ENCODE measurements at regions not wholly inside any gene's neighbourhood (a gene's known extent, or its start where the extent isn't known, plus 50 kb on each side); places are given as distances from the start of the nearest gene placed in this dataset.

DNA sequence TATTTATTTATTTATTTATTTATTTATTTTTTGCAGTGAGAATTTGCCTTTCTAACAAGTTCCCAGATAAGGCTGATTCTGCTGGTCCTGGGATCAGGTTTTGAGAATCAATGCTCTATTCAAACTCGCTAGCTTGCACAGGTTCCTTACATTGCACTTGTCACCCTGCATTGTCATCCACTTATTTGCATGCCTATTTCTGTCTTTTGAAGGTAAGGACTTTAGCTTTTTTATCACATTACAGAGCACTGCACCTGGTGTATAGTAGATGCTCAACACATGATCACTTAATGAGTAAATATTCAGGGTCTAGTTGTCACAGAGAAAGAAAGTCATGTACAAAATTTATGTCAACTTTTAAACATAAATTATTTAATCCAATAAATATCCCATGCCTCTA, 219.7 kb upstream of the BTG1 start:
- no peak for DNase-seq

DNA sequence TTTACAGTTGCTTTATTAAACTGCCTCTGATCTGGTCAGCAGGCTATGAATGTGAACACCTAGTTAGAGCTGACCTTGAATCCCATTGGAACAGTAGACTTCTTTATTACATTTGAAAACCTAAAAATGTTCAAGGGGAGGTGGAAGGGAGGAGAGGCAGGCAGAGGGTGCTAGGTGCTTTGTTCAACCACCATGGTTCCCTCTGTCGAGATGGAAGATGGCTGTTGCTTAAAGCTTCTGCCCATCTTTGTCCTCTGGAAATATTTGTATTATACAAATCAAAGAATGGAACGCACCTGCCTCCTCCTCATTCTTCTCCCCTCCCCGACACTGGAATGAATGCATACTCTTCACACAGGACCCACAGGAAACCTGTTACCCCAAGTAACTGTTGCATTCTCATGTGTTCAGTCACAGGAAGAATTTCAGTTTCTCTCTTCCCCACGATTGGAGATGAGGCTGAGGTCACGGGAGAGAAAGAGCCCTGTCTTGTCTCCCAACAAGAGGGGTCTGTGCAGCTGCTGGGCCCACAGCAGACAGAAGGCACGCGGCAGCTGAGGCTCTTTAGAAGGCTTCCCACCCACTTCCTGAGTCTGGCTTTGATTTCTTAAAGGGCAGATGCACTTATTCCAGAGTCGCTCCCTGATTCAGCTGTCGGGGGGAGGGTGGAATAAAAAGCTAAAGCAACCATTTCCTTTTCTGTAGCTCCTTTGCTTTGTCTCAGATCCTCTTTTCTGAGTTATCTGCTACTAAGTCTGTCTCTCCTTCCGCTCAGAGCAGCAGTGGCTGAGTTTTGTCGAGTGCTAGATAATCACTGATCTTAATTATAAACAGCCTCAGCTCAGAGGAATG, 217.9 kb upstream of the BTG1 start:
- DNase-seq, result peak in 39 of 56 donors; percentile 2 to 73 (median 16)

DNA sequence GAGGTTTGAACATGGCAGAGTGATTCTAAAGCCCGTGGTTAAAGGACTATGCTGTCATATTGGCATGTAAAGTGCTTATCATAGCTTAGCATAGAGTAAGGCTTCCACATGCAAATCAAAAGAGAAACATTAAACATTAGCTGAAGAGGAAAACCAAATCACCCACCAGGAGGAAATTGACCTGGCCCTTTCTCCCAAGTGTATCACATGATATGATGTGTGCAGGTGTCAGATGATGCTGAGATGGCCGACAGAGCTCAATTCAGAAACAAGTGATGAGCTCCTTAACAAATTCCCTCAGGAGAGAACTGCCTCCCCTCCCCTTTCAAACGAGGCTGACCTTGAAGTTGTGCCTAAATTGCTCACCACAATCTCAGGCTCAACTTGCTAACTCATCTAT, 217.1 kb upstream of the BTG1 start:
- peak in 1 of 56 donors; percentile 3 for DNase-seq

GRCh38 chr12:92362126-92362525, 216.5 kb upstream of the BTG1 start:
- DNase-seq, result no peak

- no peak for DNase-seq
These were observed 214.9 kb upstream of the BTG1 start for GRCh38 chr12:92360543-92360942.

DNA sequence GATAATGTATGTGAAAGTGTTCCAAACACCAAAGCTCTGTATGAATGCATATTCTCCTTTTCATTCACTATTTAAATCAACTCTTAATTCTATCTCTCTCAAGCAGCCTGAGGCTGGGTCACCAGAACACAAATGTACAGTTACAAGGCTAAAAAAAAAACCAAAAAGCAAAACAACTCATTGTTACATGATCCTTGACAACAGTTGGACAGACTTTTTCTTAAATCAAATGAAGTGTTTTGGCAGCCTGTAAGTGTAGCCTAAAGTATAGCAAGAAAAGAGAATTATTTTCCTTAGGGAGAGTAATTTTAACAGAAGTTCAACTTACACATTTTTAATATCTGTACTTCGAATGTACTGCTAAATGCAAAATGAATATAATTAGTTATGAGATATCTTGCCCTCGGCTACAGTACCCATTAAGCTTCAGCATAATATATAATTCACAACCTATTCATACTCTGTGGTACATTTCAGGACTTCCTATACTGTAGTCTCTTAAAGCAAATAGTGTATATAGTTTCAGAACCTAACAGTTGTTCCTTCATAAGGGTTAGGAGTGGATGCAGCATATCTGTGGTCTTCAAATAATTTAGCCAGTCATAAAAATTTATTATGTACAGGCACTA, 214.0 kb upstream of the BTG1 start:
- no peak for DNase-seq

- DNase-seq, result no peak
These were observed 212.1 kb upstream of the BTG1 start for GRCh38 chr12:92357584-92358261.

GRCh38 chr12:92356425-92356824, 210.8 kb upstream of the BTG1 start:
- no peak for DNase-seq

- no peak for DNase-seq
These were observed 204.0 kb upstream of the BTG1 start for GRCh38 chr12:92349635-92350034.

DNA sequence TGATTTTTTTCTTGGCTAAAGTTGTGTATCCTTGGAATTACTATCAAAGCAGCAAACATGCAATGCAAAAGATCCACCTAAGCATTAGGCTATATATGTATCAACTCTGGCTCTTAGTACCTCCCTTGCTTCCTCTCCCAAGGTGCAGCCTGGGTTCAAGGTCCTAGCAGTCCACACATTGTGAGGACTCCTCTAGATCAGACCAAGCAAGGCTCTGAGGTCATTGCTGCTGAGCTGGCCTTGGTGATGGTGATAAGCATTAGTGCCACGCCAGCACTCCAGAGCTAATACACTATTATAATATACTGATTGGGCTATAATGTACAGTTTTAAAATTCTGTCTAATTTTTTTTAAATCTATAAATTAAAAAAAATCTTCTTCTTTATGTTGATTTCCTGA, 196.9 kb upstream of the BTG1 start:
- no peak for DNase-seq

GRCh38 chr12:92341065-92341668, 195.5 kb upstream of the BTG1 start:
- no peak for DNase-seq

GRCh38 chr12:92340441-92341064, 194.9 kb upstream of the BTG1 start:
- DNase-seq, result no peak

GRCh38 chr12:92340003-92340402, 194.4 kb upstream of the BTG1 start:
- DNase-seq, result no peak

GRCh38 chr12:92339198-92339821, 193.7 kb upstream of the BTG1 start:
- no peak for DNase-seq

DNA sequence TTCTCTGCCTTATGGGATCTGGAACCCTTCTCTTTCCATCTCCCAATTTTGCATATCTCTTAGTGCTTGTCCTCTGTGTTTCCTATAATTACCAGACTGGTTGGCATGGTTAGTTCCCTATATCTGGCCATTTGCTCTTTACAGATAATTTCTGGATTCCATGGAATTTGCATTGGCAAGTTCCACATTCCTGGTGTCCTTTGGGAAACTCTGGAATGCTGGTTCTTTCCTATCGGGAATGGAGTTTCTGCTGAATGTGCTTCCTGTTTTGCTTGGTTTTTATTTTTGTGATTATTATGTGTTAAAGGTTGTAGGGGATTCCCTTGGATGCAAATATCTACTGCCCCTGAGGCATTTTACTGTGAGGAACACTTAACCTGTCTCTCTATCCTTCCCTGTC, 193.0 kb upstream of the BTG1 start:
- DNase-seq, result no peak

DNA sequence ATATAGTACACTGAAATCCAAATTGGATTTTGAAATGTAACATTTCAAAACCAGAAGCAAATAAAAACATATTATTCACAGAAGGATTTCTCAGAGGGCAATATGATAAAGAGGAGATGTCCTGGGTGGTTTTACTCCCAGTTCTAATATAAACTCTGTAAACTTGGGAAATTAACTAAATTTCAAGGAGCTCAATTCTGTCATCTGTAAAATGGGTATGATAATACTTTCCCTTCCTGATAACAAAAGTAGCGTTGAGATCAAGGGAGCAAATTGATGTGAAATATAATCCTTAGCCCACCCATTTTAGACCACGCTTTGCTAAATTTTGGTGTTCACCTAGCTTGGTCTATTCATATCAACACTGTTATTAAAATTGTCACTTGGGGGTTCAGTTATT, 192.5 kb upstream of the BTG1 start:
- DNase-seq, result no peak

- no peak for DNase-seq
These were observed 191.5 kb upstream of the BTG1 start for GRCh38 chr12:92337128-92337527.

DNA sequence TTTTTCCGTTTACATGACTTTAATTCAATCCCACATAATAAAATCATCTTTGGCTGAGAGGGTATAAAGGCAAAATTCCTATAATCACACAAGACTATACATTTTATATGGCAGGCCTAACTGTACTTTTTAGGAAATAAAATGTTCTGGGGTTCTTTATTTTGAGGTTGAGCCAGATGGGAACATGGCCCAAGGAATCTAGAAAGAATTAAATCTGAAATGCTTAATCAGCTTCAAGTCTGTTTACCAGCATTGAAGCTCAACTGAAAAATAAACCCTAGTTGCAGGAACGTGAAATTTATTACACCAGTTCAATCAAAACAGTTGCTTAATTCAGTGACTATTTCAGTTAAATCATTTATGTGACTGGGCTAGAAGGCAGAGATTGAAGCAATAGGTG, 191.0 kb upstream of the BTG1 start:
- no peak for DNase-seq

DNA sequence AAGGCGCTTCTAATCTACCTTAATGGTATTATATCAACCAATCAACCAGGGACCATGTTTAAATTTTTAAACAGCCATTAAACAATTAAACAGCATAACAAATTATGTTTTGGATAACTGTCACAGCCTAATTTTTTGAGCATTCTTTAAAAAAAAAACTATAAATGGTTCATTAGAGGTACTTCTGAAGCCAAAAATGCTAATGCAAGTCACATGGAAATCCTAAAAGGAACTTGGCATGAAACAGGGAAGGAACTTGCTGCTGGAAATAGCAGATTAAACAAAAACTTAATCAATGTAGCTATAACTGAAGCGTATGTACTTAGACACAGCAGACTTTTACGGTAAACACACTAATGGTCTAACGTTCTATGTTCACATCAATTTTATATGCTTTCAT, 190.2 kb upstream of the BTG1 start:
- DNase-seq, result no peak

DNA sequence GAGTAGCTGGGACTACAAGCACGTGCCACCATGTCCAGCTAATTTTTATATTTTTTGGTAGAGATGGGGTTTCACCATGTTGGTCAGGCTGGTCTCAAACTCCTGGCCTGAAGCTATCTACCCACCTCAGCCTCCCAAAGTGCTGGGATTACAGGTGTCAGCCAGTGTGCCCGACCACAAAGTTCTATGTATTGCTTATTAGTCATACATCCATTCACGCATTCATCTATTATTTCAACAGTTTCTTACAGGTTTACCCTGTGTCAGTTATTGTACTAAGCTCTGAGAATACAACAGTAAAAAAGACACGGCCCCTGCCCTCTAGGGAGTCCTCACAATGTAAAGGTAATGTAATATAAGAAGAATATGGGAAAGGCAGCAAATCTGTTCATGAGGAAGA, 188.9 kb upstream of the BTG1 start:
- DNase-seq, result no peak

DNA sequence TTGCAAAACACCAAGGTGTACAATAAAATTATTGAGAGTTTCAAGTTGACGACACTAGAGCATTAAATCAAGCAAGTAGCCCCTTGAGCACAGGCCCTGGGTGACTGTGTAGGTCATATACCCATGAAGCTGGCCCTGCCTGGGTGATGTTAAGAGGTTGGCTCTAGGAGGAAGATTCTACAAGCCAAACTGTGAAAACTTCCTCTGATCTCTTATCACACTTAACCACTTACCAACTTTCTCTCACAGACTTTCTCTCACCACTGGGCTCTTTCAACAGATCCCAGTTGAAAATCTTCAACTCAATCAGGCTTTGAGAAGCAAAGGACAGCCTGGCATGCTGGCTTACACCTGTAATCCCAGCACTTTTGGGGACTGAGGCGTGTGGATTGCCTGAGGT, 186.9 kb upstream of the BTG1 start:
- DNase-seq, result no peak

Measured in amygdala (tissue), 56 donors.